Keratinocyte (primary cell): ENCODE measurements at regions not wholly inside any gene's neighbourhood (a gene's known extent, or its start where the extent isn't known, plus 50 kb on each side); places are given as distances from the start of the nearest gene placed in this dataset.

Experiments used
- EZH2 ChIP-seq: IDR thresholded peaks from one replicate; pipeline ENCODE4 v1.6.1; 2012; ENCODE audit warnings: inconsistent platforms, mild to moderate bottlenecking, low read length, moderate library complexity
- TF ChIP-seq, protein P1 (sequence below), 3 experiments: IDR thresholded peaks in 1 of 3; conservative IDR thresholded peaks in 1 of 3; optimal IDR thresholded peaks in 1 of 3; 2 replicates in 2 of 3; 3 replicates in 1 of 3; pipeline versions ENCODE3 to v1.5.1; 2011; ENCODE audit warnings: low read length in 3 of 3, mild to moderate bottlenecking in 3 of 3, moderate library complexity in 2 of 3, control low read depth in 1 of 3, inconsistent platforms in 1 of 3; ENCODE audit not compliant: insufficient read depth in 2 of 3; ENCODE audit errors: extremely low read depth in 1 of 3

DNA sequence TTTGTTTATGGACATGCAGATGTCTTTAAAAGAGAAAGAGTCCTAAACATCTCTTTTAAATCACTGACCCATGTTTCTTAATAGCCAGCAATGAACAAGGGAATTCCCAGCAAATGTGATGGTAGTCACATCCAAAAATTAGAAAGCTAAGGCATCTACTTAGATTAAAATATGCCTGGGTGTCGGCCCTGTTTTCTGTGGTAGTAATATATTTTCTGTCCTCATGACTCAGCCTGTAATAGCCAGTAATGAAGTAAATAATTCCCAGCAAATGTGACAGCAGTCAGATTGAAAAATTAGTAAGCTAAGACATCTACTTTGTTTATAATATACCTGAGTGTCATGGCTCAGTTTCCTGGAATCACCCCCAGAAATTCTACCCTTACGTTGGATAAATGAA lies 60.6 kb upstream of the MYRIP start:
- TF ChIP-seq, protein P1, sequence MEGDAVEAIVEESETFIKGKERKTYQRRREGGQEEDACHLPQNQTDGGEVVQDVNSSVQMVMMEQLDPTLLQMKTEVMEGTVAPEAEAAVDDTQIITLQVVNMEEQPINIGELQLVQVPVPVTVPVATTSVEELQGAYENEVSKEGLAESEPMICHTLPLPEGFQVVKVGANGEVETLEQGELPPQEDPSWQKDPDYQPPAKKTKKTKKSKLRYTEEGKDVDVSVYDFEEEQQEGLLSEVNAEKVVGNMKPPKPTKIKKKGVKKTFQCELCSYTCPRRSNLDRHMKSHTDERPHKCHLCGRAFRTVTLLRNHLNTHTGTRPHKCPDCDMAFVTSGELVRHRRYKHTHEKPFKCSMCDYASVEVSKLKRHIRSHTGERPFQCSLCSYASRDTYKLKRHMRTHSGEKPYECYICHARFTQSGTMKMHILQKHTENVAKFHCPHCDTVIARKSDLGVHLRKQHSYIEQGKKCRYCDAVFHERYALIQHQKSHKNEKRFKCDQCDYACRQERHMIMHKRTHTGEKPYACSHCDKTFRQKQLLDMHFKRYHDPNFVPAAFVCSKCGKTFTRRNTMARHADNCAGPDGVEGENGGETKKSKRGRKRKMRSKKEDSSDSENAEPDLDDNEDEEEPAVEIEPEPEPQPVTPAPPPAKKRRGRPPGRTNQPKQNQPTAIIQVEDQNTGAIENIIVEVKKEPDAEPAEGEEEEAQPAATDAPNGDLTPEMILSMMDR (optimal IDR thresholded peaks at IDR 0.05 in 1 of 3, IDR thresholded peaks at IDR 0.05 in 1 of 3, conservative IDR thresholded peaks at IDR 0.05 in 1 of 3; ENCODE audit: extremely low read depth in 1 of 3, insufficient read depth in 2 of 3, low read length in 3 of 3) = no peak
- no peak for TF ChIP-seq EZH2
